Thyroid gland (tissue), 4 donors: ENCODE measurements at regions not wholly inside any gene's neighbourhood (a gene's known extent, or its start where the extent isn't known, plus 50 kb on each side); places are given as distances from the start of the nearest gene placed in this dataset.

ENCODE experiments used
- CTCF ChIP-seq, 6 experiments: fragments of 200-600 bp in 3 of 6; fragments of 450-650 bp in 3 of 6; sonication (generic) in 3 of 6; IDR thresholded peaks; one replicate each; pipeline ENCODE4 v1.5.1; 2016 to 2019; ENCODE audit warnings: antibody characterized with exemption in 6 of 6, mild to moderate bottlenecking in 2 of 6, inconsistent platforms in 1 of 6, moderate library complexity in 1 of 6
- POLR2A ChIP-seq, 2 donors: fragments of 450-650 bp; IDR thresholded peaks; one replicate each; pipeline ENCODE4 v1.6.1; 2017; ENCODE audit warnings: antibody characterized with exemption in 2 of 2, mild to moderate bottlenecking in 2 of 2, moderate library complexity in 1 of 2

DNA sequence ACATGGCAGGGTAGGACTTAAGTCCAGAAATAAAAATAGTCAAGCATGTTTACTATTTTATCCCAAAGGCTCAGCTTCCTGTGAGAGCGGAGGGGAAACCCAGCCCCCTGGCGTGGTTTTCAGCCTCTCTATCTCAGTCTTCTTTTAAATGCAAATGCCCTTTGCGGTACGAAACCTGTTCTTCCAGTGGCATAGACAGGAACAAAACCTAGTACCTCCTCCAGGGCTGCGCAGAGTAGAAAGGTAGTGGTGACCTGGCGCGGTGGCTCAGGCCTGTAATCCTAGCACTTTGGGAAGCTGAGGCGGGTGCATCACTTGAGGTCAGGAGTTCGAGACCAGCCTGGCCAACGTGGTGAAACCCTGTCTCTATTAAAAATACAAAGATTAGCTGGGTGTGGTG, 181.3 kb upstream of the FOXK1 start:
- TF ChIP-seq POLR2A (IDR thresholded peaks at IDR 0.05): no peak
- TF ChIP-seq CTCF (IDR thresholded peaks at IDR 0.05): no peak
